HEK293 (cell line): ENCODE measurements at regions not wholly inside any gene's neighbourhood (a gene's known extent, or its start where the extent isn't known, plus 50 kb on each side); places are given as distances from the start of the nearest gene placed in this dataset.

Source experiments
- CTCF ChIA-PET: fragments of 350-600 bp; formaldehyde crosslinking; extraction: SDS; loops from one replicate; lab custom pipeline; 2021; ENCODE audit warnings: antibody characterized with exemption; lab: Yijun Ruan, JAX
- POLR2A ChIA-PET: fragments of 300-600 bp; formaldehyde crosslinking; extraction: SDS; loops from one replicate; lab custom pipeline; 2020; ENCODE audit warnings: antibody characterized with exemption, inconsistent platforms; lab: Yijun Ruan, JAX
- H3K27ac ChIP-seq: fragments of 200-500 bp; sonication (Bioruptor generic); 2 replicates; pipeline ENCODE4 v1.5.1; 2014; ENCODE audit warnings: low read depth, low read length, control low read depth, inconsistent platforms; ENCODE audit errors: extremely low read depth
- H3K36me3 ChIP-seq, 2 experiments: fragments of 200-500 bp in 1 of 2; sonication (Bioruptor generic) in 1 of 2; 1 replicate in 1 of 2; 2 replicates in 1 of 2; pipeline ENCODE4 v1.5.1; 2014 to 2017; ENCODE audit warnings: inconsistent platforms in 2 of 2, low read length in 2 of 2; ENCODE audit not compliant: control insufficient read depth in 2 of 2, insufficient read depth in 1 of 2
- H3K4me1 ChIP-seq: fragments of 200-500 bp; sonication (Bioruptor generic); 2 replicates; pipeline ENCODE4 v1.5.1; 2014; ENCODE audit warnings: mild to moderate bottlenecking, low read length, inconsistent platforms; ENCODE audit not compliant: control insufficient read depth, insufficient read depth
- H3K4me3 ChIP-seq: 2 replicates; pipeline ENCODE4 v1.5.1; 2011; ENCODE audit warnings: low read depth, mild to moderate bottlenecking, control low read depth, low read length, moderate library complexity
- H3K9me3 ChIP-seq: fragments of 200-500 bp; sonication (Bioruptor generic); 2 replicates; pipeline ENCODE4 v1.5.1; 2014; ENCODE audit warnings: low read depth, low read length, inconsistent platforms; ENCODE audit not compliant: control insufficient read depth, insufficient read depth
- HOXD13 ChIP-seq: sonication (generic); formaldehyde crosslinking; IDR thresholded peaks from 2 replicates; pipeline ENCODE4 v1.8.0; 2022; ENCODE audit warnings: missing genetic modification reagents, borderline replicate concordance
- KLF1 ChIP-seq: fragments of 450-650 bp; formaldehyde crosslinking; IDR thresholded peaks from 2 replicates; pipeline ENCODE4 v1.5.1; 2016; ENCODE audit warnings: missing biosample characterization, missing genetic modification characterization
- PRDM10 ChIP-seq: fragments of 450-650 bp; formaldehyde crosslinking; IDR thresholded peaks from 2 replicates; pipeline ENCODE4 v1.5.1; 2016; ENCODE audit warnings: missing biosample characterization, missing genetic modification characterization
- RBAK ChIP-seq: fragments of 450-650 bp; formaldehyde crosslinking; IDR thresholded peaks from 2 replicates; pipeline ENCODE4 v1.5.1; 2016; ENCODE audit warnings: missing biosample characterization, missing genetic modification characterization
- ZBTB49 ChIP-seq: fragments of 450-650 bp; formaldehyde crosslinking; IDR thresholded peaks from 2 replicates; pipeline ENCODE4 v1.5.1; 2016; ENCODE audit warnings: missing biosample characterization, missing genetic modification characterization, low read depth
- ZFP3 ChIP-seq: fragments of 450-650 bp; formaldehyde crosslinking; IDR thresholded peaks from 2 replicates; pipeline ENCODE4 v1.5.1; 2016; ENCODE audit warnings: low read depth, missing biosample characterization, missing genetic modification characterization
- ZIC2 ChIP-seq: fragments of 450-650 bp; formaldehyde crosslinking; IDR thresholded peaks from 2 replicates; pipeline ENCODE4 v1.5.1; 2016; ENCODE audit warnings: missing biosample characterization, missing genetic modification characterization
- ZNF169 ChIP-seq: fragments of 450-650 bp; formaldehyde crosslinking; IDR thresholded peaks from 2 replicates; pipeline ENCODE4 v1.5.1; 2016; ENCODE audit warnings: missing biosample characterization, missing genetic modification characterization
- ZNF221 ChIP-seq: fragments of 450-650 bp; formaldehyde crosslinking; IDR thresholded peaks from 2 replicates; pipeline ENCODE4 v1.5.1; 2017; ENCODE audit warnings: missing biosample characterization, missing genetic modification characterization, borderline replicate concordance
- ZNF433 ChIP-seq: fragments of 450-650 bp; formaldehyde crosslinking; IDR thresholded peaks from 2 replicates; pipeline ENCODE4 v1.5.1; 2016; ENCODE audit warnings: missing biosample characterization, missing genetic modification characterization, low read depth
- ZNF518A ChIP-seq: fragments of 450-650 bp; formaldehyde crosslinking; conservative IDR thresholded peaks from 2 replicates; pipeline ENCODE4 v1.5.1; 2016; ENCODE audit warnings: low read depth, missing biosample characterization, missing genetic modification characterization
- ZNF768 ChIP-seq: fragments of 450-650 bp; formaldehyde crosslinking; IDR thresholded peaks from 2 replicates; pipeline ENCODE4 v1.5.1; 2018; ENCODE audit warnings: missing biosample characterization, mild to moderate bottlenecking, missing genetic modification characterization

GRCh38 chr22:27292542-27293299 lies 508.8 kb downstream of the MN1 start (continued):
- TF ChIP-seq HOXD13 (CRISPR knock-in tag), result no peak

GRCh38 chr22:27293721-27294445 lies 507.7 kb downstream of the MN1 start:
- no peak overlapping the region for H3K4me3 ChIP-seq
- TF ChIP-seq ZNF169, result no peak
- no peak for TF ChIP-seq KLF1 (tag by site-specific recombination)
- TF ChIP-seq ZBTB49 (tag by site-specific recombination), result no peak
- TF ChIP-seq ZNF433 (tag by site-specific recombination), result no peak
- CTCF ChIA-PET, result interaction anchor here (0.7 to 0.8 kb wide), 3 partner anchors 80 to 635 kb away, joined by 3 read pairs; no protein-coding TSS in a partner anchor
- POLR2A ChIA-PET, result no interaction called here
- H3K9me3 ChIP-seq, result no peaks in the 10 kb centered on the region
- H3K27ac ChIP-seq, result no peak overlapping the region
- no peaks in the 10 kb centered on the region; the same call in 1 of the 2 replicates for H3K4me1 ChIP-seq
- H3K36me3 ChIP-seq, result no peaks in the 10 kb centered on the region

GRCh38 chr22:27295040-27295439 lies 506.5 kb downstream of the MN1 start:
- no peaks in the 10 kb centered on the region for H3K36me3 ChIP-seq
- H3K4me1 ChIP-seq, result no peaks in the 10 kb centered on the region; the same call in 1 of the 2 replicates
- TF ChIP-seq RBAK (tag by site-specific recombination) (no peak), ZFP3 (tag by site-specific recombination) (no peak), PRDM10 (tag by site-specific recombination) (no peak), ZNF518A (no peak), ZNF768 (tag by site-specific recombination) (no peak), ZIC2 (tag by site-specific recombination) (0 out of 2 replicates have a peak, but pooled peaks have one; percentile 16), ZNF221 (tag by site-specific recombination) (no peak)
- no peaks in the 10 kb centered on the region for H3K9me3 ChIP-seq
- H3K4me3 ChIP-seq, result no peak overlapping the region
- CTCF ChIA-PET, result interaction anchor here (0.8 kb wide), 1 partner anchor 79 kb away, joined by 3 read pairs; no protein-coding TSS in a partner anchor
- POLR2A ChIA-PET, result no interaction called here
- no peak overlapping the region for H3K27ac ChIP-seq
